Erythroblast (primary cell): ENCODE measurements at regions not wholly inside any gene's neighbourhood (a gene's known extent, or its start where the extent isn't known, plus 50 kb on each side); places are given as distances from the start of the nearest gene placed in this dataset.

Experiments used
- GATA1 ChIP-seq: IDR thresholded peaks from 2 replicates; pipeline ENCODE4 v1.6.1; 2011; ENCODE audit warnings: low read depth, mild to moderate bottlenecking, control low read depth, low read length, moderate library complexity
- POLR2A ChIP-seq: IDR thresholded peaks from 2 replicates; pipeline ENCODE4 v1.6.1; 2011; ENCODE audit warnings: mild to moderate bottlenecking, low read length

DNA sequence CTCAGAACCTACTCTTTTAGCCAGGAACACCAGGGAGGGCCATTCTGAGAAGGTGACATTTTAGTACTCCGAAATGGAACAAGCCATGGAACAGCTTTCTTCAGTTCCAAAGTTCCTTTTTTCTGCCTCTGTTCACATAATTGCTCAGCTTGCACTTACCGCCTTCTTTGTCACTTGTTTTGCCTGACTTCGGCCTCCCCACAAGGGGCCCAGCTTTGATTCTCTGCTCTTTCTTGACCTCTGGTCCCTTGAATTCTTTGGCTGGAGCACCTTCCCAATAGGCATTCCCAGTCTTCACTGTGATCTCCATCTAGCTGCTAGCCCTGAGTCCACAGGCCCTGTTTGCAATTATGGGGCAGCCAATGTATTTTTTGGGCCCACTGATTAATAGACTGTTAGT lies 51.4 kb upstream of the SLC7A14 start:
- no peak for TF ChIP-seq POLR2A
- TF ChIP-seq GATA1: no peak
